GM19397 (cell line): ENCODE measurements at regions not wholly inside any gene's neighbourhood (a gene's known extent, or its start where the extent isn't known, plus 50 kb on each side); places are given as distances from the start of the nearest gene placed in this dataset.

Source experiments
- ATAC-seq: cut with Tn5 transposase; IDR thresholded peaks from one replicate; pipeline ENCODE4 v1.9.1; 2021; ENCODE audit warnings: mild to moderate bottlenecking, moderate library complexity; ENCODE audit not compliant: unreplicated experiment

- no peak for ATAC-seq
These were observed 443.3 kb upstream of the AGTR1 start for GRCh38 chr3:148254402-148254801.

DNA sequence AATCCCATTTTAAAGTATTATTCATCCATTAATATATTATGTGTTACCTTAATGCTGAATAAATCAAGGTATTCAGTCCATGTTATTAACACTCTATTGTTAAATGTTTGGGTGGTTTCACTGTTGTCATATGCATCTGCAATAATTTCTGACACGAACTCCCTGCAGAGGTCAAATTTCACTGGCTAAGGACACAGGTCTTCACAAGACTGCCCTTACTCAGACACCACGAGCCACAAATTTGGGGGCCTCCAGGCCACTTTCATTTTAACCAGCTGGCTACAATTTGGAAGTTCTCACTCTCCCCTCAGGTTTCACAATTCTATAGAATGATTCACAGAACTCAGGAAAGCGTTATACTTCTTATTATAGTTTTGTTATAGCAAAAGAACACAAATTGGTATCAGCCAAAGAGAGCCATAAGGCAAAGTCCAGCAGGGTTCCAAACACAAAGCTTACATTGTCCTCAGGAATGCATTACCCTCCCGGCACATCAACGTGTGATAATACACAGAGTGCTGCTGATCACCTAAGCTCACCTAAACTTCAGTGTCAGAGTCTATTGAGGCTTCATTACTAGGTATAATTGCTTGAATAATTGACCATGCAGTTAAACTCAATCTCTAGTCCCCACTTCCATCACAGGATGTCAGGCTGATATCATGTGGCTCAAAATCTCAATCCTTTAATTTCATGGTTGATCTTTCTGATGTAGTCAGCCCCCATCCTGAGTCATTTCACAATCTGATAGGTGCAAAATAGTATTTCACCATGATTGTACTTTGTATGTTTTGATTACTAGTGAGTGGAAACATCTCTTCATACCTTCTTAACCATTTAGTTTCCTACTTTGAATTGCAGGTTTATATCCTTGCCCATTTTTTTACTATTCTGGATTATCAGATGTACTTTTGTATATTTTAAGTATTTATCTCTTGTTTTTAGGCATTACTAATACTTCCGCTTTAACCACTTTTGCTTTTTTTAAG is 441.4 kb upstream of the AGTR1 start:
- no peak for ATAC-seq

GRCh38 chr3:148262980-148263379 is 434.7 kb upstream of the AGTR1 start:
- no peak for ATAC-seq

DNA sequence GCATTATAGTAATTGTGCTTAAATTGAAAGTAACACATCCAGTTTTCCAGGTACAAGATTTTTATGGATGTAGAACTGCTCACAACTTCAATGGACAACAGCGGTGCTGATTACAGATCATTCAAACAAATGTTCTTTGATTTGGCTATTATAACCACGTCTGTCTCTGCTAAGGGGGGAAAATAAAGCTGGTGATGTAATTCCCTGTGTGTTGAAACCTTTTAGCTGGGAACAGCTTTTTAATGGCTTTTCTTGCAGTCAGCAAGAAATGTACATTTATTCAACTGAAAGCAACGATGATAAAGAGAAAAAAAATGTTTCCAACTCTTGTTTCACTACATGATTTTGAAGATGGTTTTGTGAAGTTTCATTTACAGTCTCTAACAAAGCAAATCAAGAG is 431.9 kb upstream of the AGTR1 start:
- no peak for ATAC-seq

DNA sequence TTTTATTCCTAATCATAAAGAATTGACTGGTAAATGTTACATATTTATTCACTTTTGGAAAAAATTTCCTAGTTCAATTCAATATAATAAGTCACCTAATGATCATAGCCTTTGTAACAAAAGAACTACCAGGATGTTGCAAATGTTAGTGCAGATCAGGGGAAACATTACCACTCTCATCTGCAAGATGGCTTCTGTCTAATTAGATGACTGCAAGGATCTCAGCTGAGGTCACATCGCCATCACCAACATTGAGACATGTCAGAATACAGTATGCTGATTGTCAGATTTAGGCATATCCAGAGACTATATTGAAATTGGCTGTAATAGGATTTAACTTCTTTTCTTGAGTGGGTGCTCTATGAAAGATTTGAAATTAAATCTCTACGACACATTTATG is 431.4 kb upstream of the AGTR1 start:
- ATAC-seq, result no peak

GRCh38 chr3:148269816-148270215 is 427.9 kb upstream of the AGTR1 start:
- no peak for ATAC-seq

GRCh38 chr3:148280623-148281242 is 417.0 kb upstream of the AGTR1 start:
- ATAC-seq, result no peak

DNA sequence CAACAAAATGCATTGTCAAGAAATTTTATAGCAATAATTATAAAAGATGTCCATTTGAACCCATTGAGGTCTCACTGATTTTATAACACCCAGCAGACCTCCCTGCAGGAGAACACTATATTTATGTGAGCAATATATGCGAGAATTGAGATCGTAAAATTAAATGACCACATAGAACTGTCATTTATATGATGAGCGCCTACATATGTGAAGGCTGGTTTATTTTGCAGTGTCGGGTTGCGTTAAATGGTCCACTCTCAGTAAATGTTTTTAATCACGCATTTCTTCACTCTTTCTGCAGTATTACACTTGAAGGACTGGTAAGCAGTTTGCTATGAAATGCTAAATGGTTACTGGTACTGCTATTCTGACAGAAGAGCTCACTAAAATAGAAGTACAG is 408.5 kb upstream of the AGTR1 start:
- no peak for ATAC-seq

DNA sequence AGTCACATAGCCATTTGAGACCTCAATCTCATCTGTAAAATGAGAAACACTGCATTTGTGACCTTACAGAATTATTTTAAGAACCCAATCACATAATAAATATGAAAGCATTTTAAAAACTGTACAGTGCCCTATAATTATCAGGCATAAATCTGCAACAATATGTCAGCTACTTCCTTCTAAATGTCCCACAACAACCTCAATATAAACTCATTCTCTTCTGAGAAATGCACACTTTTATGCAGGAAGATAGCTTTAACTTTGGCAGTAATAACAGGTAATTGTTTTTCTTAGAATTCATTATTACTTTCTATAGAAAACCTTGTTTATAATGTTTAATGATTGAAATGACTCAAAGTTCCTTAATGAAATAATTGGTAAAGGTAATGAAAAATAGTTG is 400.7 kb upstream of the AGTR1 start:
- ATAC-seq, result no peak

- ATAC-seq, result no peak
These were observed 390.3 kb upstream of the AGTR1 start for GRCh38 chr3:148307443-148307843.

- peak; percentile 91 for ATAC-seq
These were observed 388.2 kb upstream of the AGTR1 start for GRCh38 chr3:148309390-148310035.

DNA sequence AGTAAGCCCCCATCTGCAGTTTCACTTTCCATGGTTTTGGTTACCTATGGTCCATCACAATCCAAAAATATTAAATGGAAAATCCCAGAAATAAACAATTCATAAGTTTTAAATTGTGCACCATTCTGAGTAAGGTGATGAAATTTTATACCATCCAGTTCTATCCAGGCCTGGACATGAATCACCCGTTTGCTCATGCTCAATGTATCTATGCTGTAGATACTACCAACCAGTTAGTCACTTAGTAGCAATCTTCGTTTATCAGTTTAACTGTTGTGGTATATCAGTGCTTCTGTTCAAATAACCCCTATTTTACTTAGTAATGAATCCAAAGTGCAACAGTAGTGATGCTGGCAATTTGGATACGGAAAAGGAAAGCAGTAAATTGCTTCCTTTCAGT is 381.9 kb upstream of the AGTR1 start:
- no peak for ATAC-seq

- ATAC-seq, result no peak
These were observed 379.5 kb upstream of the AGTR1 start for GRCh38 chr3:148318240-148318639.

DNA sequence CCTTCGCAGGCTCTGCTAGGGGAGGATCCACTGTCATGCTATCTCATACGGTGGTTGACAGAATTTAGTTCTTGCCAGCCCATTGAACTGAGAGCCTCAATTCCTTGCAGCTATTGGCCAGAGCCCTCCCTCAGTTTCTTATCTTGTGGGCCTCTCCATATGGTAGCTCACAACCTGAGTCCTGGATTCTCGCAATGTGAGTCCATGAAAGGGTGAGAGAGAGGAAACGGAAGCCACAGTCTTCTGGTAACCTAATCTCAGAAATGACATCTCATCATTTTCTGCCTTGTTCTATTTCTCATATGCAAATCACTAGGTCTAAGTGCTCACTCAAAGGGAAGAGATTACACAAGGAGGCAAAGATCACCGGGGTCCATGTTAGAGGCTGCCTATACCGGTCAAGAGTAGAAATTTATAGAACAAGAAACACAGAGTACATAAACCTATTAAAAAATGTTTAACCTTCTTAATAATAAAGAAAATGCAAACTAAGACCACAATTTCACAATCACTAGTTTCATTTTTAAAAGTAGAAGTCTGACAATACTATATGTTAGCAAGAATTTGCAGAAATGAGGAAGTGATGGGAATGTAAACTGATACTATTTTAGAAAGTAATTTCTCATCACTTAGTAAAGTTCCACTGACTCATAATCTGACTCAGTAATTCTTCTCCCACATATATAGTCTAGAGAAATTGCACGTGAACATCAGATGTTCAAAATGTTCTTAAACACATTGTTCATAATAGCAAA is 378.4 kb upstream of the AGTR1 start:
- peak; percentile 95 for ATAC-seq

- no peak for ATAC-seq
These were observed 377.7 kb upstream of the AGTR1 start for GRCh38 chr3:148319960-148320359.

DNA sequence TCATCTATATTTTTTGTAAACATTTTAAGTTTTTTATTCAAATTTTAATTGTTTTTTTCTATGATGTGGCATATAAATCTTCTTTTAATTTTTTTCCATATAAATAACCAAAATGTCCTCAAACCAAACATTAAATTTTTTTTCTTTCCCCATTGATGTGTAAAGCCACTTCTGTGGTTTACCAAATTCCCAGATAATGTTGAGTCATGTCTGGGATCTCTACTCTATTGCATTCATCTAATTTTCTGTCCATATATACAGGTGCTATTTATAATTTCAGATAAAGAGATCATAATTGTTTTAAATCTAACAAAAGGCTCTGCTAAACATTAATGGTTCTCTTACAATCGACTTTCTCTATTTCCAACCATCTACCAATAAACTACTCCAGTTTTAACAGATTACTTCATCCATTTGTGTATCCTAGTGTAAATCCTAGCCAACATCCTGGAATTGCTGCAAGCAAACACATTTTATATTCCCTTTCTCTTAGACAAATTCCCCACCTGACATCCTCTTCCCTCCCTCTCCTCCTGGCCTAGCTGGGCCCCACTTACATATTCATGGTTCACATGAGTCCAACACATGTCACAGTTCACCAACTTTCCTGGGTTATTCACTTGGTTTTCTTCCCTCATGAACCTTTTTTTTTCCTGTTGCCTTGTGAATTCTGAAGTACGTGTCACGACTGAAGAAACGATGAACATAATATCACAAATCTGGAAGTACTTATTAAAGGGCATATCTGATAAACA is 368.0 kb upstream of the AGTR1 start:
- ATAC-seq, result no peak

- ATAC-seq, result no peak
These were observed 367.2 kb upstream of the AGTR1 start for GRCh38 chr3:148330542-148330941.

DNA sequence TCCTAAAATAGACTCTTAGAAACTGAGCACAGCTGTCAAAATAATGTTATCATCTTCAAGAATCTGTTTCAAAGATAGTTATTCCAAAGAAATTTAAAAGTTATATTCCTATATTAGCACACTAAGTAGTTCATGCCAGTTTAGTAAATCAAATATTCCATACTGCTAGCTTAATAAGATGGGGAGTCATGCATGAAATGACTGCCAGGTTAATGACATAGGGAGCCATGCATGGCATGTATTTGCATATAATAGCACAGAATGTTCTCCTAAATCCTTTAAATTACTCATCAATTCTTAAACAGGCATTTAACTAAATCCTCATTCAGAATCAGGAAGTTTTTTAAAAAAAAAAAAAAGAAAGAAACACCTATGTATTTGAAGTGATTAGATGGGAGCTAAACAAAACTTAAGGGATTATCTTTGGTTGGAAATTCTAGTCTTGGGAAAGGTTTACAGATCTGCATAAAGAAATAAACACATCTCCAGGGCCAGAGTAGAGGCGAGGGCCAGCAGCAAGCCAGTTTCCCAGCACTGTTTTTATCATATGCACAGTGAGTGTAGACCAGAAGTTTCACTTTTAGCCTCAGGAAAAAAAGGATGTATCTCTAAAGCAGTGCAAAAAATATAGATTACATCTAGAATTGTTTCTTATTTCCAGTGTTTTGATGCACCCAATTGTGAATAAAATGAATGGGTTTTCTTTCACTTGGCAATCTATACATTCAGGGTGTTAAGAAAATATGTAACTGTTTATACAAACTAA is 366.4 kb upstream of the AGTR1 start:
- no peak for ATAC-seq

DNA sequence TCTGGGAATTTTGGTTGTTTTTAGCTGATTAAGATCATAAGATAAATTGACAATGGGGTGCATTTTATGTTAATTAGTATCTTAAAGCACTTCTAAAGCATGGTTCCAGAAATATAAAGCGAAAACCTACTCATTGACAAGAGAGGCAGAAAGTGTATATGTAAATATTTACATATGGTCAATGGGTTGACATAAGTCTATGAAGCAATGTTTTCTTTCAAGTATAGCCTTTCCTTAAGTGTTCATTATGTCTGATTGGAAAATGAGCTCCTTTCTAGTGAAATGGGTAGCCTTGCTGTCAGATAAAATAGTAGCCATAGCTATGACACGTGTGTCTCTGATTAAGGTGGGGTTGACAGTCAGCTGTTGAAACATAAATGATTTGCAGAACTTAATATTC is 365.2 kb upstream of the AGTR1 start:
- no peak for ATAC-seq

DNA sequence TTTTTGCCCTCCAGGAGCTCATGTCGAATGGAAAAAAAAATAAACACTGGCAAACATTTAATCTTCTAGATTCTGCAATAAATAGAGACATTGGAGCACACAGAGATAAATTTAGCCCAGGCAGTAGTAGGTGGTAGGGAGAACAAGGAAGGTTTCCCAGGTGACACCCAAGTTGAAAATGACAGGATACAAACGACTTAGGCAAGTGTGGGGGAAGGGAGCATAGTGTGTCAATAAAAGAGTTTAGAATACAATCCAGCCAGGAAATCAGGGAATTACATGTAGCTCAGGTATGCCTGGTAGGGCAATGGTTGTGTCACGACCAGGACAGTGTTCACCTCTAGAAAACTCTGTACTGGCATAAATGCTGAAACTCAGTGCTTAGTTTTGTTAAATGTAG is 364.6 kb upstream of the AGTR1 start:
- ATAC-seq, result no peak
